ENCODE measurements at regions not wholly inside any gene's neighbourhood (a gene's known extent, or its start where the extent isn't known, plus 50 kb on each side); places are given as distances from the start of the nearest gene placed in this dataset.

DNA sequence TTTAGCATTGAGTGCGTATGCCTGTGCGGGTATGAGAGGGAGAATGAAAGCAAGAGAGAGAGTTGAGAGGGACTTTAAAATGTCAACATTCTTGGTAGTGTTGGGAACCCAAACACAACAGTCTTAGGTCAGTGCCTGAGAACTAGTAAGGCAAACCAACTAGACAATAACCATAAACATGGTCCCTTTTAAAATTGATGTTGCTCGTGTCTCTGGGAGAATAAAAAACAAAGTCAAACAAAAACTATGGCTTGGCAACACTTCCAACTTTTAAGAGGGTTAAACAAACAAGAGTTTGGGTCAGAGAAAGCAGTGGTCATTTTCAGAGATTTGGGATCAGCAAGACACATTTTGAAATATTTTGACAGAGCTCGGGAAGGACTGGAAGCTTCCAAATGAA lies 146.7 kb upstream of the THBS1 start:
- CTCF ChIA-PET, result no interaction called here
- DNase-seq (ENCODE audit: low spot score) (no peak), ATAC-seq (no peak)
- H3K4me1 Mint-ChIP-seq, result peaks cover 39% of the 10 kb centered on the region
- POLR2A ChIA-PET, result no interaction called here
- H3K4me3 Mint-ChIP-seq, result no peak overlapping the region
- H3K9me3 Mint-ChIP-seq, result peaks cover 12% of the 10 kb centered on the region
- no peak overlapping the region for H3K27ac Mint-ChIP-seq
- H3K27me3 Mint-ChIP-seq (ENCODE audit: low read depth), result peaks cover 3% of the 10 kb centered on the region; the same call in 1 of the 2 replicates
- H3K36me3 Mint-ChIP-seq, result no peaks in the 10 kb centered on the region
- TF ChIP-seq FOXK1 (CRISPR knock-in tag; IDR thresholded peaks at IDR 0.05) (no peak), RORB (CRISPR knock-in tag; IDR thresholded peaks at IDR 0.05) (no peak), NFATC4 (CRISPR knock-in tag; IDR thresholded peaks at IDR 0.05) (no peak), CREM (CRISPR knock-in tag; IDR thresholded peaks at IDR 0.05) (no peak), ZNF416 (CRISPR knock-in tag; IDR thresholded peaks at IDR 0.05) (no peak), GABPB1 (CRISPR knock-in tag; IDR thresholded peaks at IDR 0.05) (no peak), JUN (CRISPR knock-in tag; IDR thresholded peaks at IDR 0.05) (no peak), TEAD1 (CRISPR knock-in tag; IDR thresholded peaks at IDR 0.05) (no peak), SMAD4 (CRISPR knock-in tag; IDR thresholded peaks at IDR 0.05) (no peak), GTF2I (CRISPR knock-in tag; conservative IDR thresholded peaks at IDR 0.05) (no peak)
- TF ChIP-seq, protein P1, sequence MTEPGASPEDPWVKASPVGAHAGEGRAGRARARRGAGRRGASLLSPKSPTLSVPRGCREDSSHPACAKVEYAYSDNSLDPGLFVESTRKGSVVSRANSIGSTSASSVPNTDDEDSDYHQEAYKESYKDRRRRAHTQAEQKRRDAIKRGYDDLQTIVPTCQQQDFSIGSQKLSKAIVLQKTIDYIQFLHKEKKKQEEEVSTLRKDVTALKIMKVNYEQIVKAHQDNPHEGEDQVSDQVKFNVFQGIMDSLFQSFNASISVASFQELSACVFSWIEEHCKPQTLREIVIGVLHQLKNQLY (CRISPR knock-in tag; IDR thresholded peaks at IDR 0.05), result no peak
- TF ChIP-seq, protein P2, sequence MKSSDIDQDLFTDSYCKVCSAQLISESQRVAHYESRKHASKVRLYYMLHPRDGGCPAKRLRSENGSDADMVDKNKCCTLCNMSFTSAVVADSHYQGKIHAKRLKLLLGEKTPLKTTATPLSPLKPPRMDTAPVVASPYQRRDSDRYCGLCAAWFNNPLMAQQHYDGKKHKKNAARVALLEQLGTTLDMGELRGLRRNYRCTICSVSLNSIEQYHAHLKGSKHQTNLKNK (CRISPR knock-in tag; IDR thresholded peaks at IDR 0.05), result no peak
- TF ChIP-seq, protein P3, sequence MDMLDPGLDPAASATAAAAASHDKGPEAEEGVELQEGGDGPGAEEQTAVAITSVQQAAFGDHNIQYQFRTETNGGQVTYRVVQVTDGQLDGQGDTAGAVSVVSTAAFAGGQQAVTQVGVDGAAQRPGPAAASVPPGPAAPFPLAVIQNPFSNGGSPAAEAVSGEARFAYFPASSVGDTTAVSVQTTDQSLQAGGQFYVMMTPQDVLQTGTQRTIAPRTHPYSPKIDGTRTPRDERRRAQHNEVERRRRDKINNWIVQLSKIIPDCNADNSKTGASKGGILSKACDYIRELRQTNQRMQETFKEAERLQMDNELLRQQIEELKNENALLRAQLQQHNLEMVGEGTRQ (CRISPR knock-in tag; IDR thresholded peaks at IDR 0.05), result no peak
- TF ChIP-seq, protein P4, sequence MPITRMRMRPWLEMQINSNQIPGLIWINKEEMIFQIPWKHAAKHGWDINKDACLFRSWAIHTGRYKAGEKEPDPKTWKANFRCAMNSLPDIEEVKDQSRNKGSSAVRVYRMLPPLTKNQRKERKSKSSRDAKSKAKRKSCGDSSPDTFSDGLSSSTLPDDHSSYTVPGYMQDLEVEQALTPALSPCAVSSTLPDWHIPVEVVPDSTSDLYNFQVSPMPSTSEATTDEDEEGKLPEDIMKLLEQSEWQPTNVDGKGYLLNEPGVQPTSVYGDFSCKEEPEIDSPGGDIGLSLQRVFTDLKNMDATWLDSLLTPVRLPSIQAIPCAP (CRISPR knock-in tag; IDR thresholded peaks at IDR 0.05), result no peak
- TF ChIP-seq, protein P5, sequence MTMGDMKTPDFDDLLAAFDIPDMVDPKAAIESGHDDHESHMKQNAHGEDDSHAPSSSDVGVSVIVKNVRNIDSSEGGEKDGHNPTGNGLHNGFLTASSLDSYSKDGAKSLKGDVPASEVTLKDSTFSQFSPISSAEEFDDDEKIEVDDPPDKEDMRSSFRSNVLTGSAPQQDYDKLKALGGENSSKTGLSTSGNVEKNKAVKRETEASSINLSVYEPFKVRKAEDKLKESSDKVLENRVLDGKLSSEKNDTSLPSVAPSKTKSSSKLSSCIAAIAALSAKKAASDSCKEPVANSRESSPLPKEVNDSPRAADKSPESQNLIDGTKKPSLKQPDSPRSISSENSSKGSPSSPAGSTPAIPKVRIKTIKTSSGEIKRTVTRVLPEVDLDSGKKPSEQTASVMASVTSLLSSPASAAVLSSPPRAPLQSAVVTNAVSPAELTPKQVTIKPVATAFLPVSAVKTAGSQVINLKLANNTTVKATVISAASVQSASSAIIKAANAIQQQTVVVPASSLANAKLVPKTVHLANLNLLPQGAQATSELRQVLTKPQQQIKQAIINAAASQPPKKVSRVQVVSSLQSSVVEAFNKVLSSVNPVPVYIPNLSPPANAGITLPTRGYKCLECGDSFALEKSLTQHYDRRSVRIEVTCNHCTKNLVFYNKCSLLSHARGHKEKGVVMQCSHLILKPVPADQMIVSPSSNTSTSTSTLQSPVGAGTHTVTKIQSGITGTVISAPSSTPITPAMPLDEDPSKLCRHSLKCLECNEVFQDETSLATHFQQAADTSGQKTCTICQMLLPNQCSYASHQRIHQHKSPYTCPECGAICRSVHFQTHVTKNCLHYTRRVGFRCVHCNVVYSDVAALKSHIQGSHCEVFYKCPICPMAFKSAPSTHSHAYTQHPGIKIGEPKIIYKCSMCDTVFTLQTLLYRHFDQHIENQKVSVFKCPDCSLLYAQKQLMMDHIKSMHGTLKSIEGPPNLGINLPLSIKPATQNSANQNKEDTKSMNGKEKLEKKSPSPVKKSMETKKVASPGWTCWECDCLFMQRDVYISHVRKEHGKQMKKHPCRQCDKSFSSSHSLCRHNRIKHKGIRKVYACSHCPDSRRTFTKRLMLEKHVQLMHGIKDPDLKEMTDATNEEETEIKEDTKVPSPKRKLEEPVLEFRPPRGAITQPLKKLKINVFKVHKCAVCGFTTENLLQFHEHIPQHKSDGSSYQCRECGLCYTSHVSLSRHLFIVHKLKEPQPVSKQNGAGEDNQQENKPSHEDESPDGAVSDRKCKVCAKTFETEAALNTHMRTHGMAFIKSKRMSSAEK (CRISPR knock-in tag; IDR thresholded peaks at IDR 0.05; ENCODE audit: borderline replicate concordance), result no peak
- TF ChIP-seq, protein P6, sequence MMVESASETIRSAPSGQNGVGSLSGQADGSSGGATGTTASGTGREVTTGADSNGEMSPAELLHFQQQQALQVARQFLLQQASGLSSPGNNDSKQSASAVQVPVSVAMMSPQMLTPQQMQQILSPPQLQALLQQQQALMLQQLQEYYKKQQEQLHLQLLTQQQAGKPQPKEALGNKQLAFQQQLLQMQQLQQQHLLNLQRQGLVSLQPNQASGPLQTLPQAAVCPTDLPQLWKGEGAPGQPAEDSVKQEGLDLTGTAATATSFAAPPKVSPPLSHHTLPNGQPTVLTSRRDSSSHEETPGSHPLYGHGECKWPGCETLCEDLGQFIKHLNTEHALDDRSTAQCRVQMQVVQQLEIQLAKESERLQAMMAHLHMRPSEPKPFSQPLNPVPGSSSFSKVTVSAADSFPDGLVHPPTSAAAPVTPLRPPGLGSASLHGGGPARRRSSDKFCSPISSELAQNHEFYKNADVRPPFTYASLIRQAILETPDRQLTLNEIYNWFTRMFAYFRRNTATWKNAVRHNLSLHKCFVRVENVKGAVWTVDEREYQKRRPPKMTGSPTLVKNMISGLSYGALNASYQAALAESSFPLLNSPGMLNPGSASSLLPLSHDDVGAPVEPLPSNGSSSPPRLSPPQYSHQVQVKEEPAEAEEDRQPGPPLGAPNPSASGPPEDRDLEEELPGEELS (CRISPR knock-in tag; IDR thresholded peaks at IDR 0.05), result no peak

DNA sequence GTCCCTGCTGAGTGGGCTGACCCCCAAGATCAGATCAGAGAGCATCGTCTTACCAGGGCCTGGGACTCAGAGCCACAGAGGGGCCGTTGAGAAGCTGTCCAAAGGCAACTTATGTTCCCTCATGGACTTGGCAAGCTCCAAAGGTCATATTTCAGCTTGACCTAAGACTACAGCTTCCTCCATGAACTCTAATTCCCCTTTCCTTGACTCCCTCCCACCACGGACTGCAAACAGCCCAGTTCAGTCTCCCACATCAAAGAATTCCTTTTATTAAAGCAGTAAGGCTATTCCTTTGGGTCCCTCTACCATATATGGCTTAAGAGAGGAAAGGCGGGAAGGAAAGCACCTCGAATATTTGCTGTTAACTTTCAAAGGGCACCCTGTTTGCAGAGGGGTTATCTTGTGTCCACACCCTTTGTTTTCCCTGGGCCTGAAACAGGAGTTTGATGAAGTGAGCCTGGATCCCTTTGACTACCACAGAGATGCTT lies 146.1 kb upstream of the THBS1 start:
- ChIA-PET CTCF (no interaction called here), POLR2A (no interaction called here)
- DNase-seq (ENCODE audit: low spot score) (no peak), ATAC-seq (peak; percentile 41)
- Mint-ChIP-seq H3K27me3 (ENCODE audit: low read depth) (peaks cover 3% of the 10 kb centered on the region; the same call in 1 of the 2 replicates), H3K36me3 (no peaks in the 10 kb centered on the region), H3K9me3 (peaks cover 12% of the 10 kb centered on the region), H3K4me3 (no peak overlapping the region), H3K4me1 (peaks cover 42% of the 10 kb centered on the region), H3K27ac (no peak overlapping the region)
- TF ChIP-seq GABPB1 (CRISPR knock-in tag; IDR thresholded peaks at IDR 0.05) (0 out of 2 replicates have a peak, but pooled peaks have one; percentile 18), NFYB (CRISPR knock-in tag; conservative IDR thresholded peaks at IDR 0.05; ENCODE audit: low read depth) (no peak)
- TF ChIP-seq, protein P7, sequence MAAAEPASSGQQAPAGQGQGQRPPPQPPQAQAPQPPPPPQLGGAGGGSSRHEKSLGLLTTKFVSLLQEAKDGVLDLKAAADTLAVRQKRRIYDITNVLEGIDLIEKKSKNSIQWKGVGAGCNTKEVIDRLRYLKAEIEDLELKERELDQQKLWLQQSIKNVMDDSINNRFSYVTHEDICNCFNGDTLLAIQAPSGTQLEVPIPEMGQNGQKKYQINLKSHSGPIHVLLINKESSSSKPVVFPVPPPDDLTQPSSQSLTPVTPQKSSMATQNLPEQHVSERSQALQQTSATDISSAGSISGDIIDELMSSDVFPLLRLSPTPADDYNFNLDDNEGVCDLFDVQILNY (CRISPR knock-in tag; IDR thresholded peaks at IDR 0.05), result no peak
